Mesothelial cell of epicardium (in vitro differentiated cells): ENCODE measurements at regions not wholly inside any gene's neighbourhood (a gene's known extent, or its start where the extent isn't known, plus 50 kb on each side); places are given as distances from the start of the nearest gene placed in this dataset.

Experiments
- DNase-seq, 2 experiments: peaks; one replicate each; pipeline ENCODE4 v3.0.0; 2021; ENCODE audit warnings: low spot score in 2 of 2; ENCODE audit not compliant: unreplicated experiment in 2 of 2
- H3K27ac Mint-ChIP-seq: 2 replicates; pipeline ENCODE4 v1.8.0; 2021; ENCODE audit warnings: mixed read lengths
- H3K27me3 Mint-ChIP-seq: 2 replicates; pipeline ENCODE4 v1.8.0; 2021; ENCODE audit warnings: low read depth, mixed read lengths
- H3K36me3 Mint-ChIP-seq: 2 replicates; pipeline ENCODE4 v1.8.0; 2021; ENCODE audit warnings: mixed read lengths
- H3K4me1 Mint-ChIP-seq: 2 replicates; pipeline ENCODE4 v1.8.0; 2021; ENCODE audit warnings: mixed read lengths
- H3K4me3 Mint-ChIP-seq: 2 replicates; pipeline ENCODE4 v1.8.0; 2021; ENCODE audit warnings: mild to moderate bottlenecking, moderate library complexity, mixed read lengths
- H3K9me3 Mint-ChIP-seq: 2 replicates; pipeline ENCODE4 v1.8.0; 2021; ENCODE audit warnings: mixed read lengths
- CTCF ChIP-seq: fragments of 200-600 bp; sonication (generic); IDR thresholded peaks from one replicate; pipeline ENCODE4 v1.5.0; 2021; ENCODE audit warnings: antibody characterized with exemption; ENCODE audit not compliant: unreplicated experiment

DNA sequence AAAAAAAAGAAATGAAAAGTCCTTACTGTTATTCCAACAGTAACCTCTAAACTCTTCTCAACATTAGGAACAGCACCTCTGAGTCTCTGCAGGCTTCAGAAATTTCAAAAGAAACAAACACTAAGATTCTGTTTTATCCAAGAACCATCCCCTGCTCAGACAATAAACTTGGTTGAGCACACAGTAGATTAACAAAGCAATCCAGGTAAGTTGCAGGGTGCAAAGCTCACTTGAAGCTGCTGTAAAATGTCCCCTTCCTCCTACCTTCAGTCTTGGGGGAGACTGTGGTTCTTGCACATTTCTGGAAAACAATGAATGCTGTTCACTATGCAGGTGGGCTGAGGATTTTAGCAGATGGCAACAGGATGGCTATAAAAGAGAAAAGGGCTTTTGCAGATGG lies 484.1 kb downstream of the IGSF11 start:
- no peak for DNase-seq
- Mint-ChIP-seq H3K27ac (no peak overlapping the region), H3K9me3 (no peaks in the 10 kb centered on the region), H3K27me3 (no peaks in the 10 kb centered on the region), H3K4me3 (no peak overlapping the region), H3K36me3 (no peaks in the 10 kb centered on the region), H3K4me1 (no peaks in the 10 kb centered on the region)
- TF ChIP-seq CTCF = no peak

DNA sequence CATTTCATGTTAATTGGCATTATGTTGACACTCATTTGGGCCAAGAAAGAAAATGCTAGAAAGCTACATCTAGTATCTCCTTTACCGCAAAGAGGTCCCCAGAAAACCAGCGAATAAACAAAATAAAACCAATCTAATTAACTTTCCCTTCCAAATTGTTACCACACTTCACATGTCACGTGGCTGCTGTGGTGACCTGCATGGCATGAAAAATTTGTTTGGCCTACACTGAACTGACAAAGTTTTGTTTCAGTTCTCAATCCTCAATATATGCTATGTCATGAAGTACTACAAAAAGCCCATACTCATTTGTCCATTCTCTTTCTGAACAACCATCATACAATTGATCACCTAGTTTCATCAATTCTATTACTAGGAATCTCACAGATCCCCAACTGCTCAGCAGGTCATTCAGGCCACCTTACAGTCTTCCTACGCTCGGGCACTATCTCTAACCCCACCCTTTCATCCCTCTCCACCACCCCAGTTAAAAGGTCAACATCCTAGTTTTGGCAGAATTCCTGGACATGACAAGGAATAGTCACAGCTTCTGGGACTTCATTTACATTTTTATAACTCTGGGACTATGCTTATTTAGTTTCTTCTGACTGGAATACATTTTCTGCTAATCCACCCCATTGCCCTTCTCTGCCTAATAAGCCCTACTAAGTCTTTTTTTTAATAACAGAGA lies 480.4 kb downstream of the IGSF11 start:
- H3K4me1 Mint-ChIP-seq = no peaks in the 10 kb centered on the region
- DNase-seq = no peak
- H3K9me3 Mint-ChIP-seq = no peaks in the 10 kb centered on the region
- no peaks in the 10 kb centered on the region for H3K36me3 Mint-ChIP-seq
- no peak for TF ChIP-seq CTCF
- no peak overlapping the region for H3K27ac Mint-ChIP-seq
- no peaks in the 10 kb centered on the region for H3K27me3 Mint-ChIP-seq
- H3K4me3 Mint-ChIP-seq = no peak overlapping the region

DNA sequence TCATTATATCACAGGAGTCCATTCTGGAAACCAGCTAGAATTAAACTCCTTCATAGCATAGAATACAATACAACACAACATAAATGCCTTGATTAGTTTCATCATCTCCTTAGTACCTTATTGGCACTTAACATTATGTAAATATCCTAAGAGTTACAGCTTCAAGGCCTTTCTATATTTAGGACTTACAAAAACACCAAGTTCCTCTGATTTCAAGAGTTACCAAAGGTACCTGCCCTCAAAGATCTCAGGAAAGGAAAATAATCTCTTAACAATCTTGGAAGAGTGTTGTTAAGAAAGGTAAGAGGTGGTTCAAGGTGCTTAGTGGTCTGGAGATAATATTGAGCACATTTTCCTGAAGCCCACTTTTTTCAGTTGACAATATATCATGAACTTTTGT lies 477.7 kb downstream of the IGSF11 start:
- DNase-seq = no peak
- H3K9me3 Mint-ChIP-seq = no peaks in the 10 kb centered on the region
- H3K4me1 Mint-ChIP-seq = no peaks in the 10 kb centered on the region
- no peak for TF ChIP-seq CTCF
- H3K36me3 Mint-ChIP-seq = no peaks in the 10 kb centered on the region
- no peak overlapping the region for H3K27ac Mint-ChIP-seq
- no peaks in the 10 kb centered on the region for H3K27me3 Mint-ChIP-seq
- H3K4me3 Mint-ChIP-seq = no peak overlapping the region

DNA sequence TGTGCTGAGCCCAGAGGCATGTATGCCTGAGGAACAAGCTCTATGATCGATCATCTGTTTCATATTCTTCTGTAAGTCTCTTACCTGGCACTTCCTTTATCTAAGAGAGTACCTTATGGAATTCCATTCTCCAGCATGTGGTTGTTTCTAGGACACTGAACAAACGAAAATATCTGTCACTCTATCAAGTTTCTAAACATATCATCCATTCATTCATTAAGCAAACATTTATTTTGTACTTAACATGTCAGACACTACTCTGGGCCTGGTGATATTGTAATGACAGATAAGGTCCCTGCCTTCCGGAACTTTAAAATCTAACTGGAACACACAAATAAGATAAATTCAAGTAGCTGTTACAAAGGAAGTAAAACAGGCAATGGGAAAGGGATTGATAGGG lies 477.1 kb downstream of the IGSF11 start:
- Mint-ChIP-seq H3K36me3 (no peaks in the 10 kb centered on the region), H3K27ac (no peak overlapping the region), H3K27me3 (no peaks in the 10 kb centered on the region), H3K9me3 (no peaks in the 10 kb centered on the region), H3K4me1 (no peaks in the 10 kb centered on the region), H3K4me3 (no peak overlapping the region)
- no peak for TF ChIP-seq CTCF
- DNase-seq = no peak

- no peaks in the 10 kb centered on the region for H3K27me3 Mint-ChIP-seq
- H3K36me3 Mint-ChIP-seq = no peaks in the 10 kb centered on the region
- no peak overlapping the region for H3K4me3 Mint-ChIP-seq
- DNase-seq = no peak
- no peak for TF ChIP-seq CTCF
- H3K27ac Mint-ChIP-seq = no peak overlapping the region
- H3K9me3 Mint-ChIP-seq = no peaks in the 10 kb centered on the region
- H3K4me1 Mint-ChIP-seq = no peaks in the 10 kb centered on the region
These were observed 475.4 kb downstream of the IGSF11 start for GRCh38 chr3:118559286-118559685.

GRCh38 chr3:118564800-118565199 lies 469.8 kb downstream of the IGSF11 start:
- no peaks in the 10 kb centered on the region for H3K4me1 Mint-ChIP-seq
- no peak overlapping the region for H3K27ac Mint-ChIP-seq
- H3K9me3 Mint-ChIP-seq = peaks cover 32% of the 10 kb centered on the region
- TF ChIP-seq CTCF = no peak
- no peak for DNase-seq
- no peak overlapping the region for H3K4me3 Mint-ChIP-seq
- H3K27me3 Mint-ChIP-seq = no peaks in the 10 kb centered on the region
- H3K36me3 Mint-ChIP-seq = no peaks in the 10 kb centered on the region
